HK-2 (cell line): ENCODE measurements at regions not wholly inside any gene's neighbourhood (a gene's known extent, or its start where the extent isn't known, plus 50 kb on each side); places are given as distances from the start of the nearest gene placed in this dataset.
A peak's percentile ranks its signal among the peaks of the same experiment; 100 is the strongest.

Experiments used
- DNase-seq: peaks from one replicate; pipeline ENCODE4 v3.0.0-alpha.2; 2018; ENCODE audit not compliant: unreplicated experiment

DNA sequence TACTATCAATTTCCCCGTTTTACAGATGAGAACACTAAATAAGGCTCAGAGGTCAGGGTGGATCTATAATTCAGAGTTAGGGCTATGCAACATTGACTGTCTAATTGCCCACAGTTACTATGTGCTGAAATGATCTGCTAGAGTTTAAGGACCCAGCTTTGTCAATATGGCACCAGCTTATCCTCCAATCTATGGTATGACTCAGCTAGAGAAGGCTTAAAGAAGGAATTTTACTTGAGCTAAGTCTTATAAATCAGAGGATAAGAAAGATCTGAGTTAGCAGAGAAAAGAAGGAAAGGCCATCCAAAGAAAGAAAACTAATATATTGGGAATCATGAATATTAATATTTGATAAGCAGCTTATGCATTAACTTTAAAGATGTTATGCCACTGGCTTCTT is 78.1 kb downstream of the ASB9 start:
- DNase-seq = no peak

- no peak for DNase-seq
Observed at GRCh38 chrX:15188039-15188438, 81.8 kb downstream of the ASB9 start.

- no peak for DNase-seq
Observed at GRCh38 chrX:15177316-15177715, 92.6 kb downstream of the ASB9 start.

DNA sequence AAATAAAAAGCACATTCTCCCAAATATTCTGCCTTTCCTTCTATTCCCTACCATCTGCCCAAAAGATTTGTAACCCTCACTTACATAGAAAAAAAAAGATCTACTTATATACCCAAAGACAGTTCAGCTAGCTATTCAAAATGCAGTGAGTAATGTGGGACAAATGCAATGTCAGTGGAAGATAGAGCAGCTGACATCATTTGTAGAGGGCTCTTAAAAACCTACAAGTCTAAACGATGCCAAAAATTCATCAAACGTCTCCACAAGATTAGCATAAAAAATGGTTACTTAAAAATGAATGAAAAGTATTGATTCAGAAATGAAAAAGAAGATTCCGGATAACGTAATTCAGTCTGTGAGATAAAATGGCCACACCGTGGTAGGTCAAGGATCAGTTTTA is 96.5 kb downstream of the ASB9 start:
- no peak for DNase-seq

DNA sequence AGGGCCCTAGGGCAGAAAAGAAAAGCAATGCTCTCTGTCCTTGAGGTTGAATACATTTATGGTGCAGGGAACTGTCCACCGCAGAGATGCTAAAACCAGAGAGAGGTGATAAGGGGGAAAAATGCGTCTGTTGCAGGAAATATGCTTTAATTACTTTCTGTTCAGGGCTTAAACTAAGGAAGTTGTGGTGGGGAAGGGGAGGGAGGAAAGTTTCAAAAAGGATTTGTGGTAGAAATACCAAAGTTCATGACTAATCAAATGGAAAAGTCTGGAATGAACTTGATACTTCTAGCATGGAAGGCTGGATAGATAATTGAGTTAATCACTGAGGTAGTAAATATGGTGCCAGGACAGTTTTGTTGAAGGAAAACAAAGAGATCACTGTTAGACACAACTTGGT is 99.0 kb downstream of the ASB9 start:
- DNase-seq = no peak

- DNase-seq = no peak
Observed at GRCh38 chrX:15167826-15168225, 102.1 kb downstream of the ASB9 start.

DNA sequence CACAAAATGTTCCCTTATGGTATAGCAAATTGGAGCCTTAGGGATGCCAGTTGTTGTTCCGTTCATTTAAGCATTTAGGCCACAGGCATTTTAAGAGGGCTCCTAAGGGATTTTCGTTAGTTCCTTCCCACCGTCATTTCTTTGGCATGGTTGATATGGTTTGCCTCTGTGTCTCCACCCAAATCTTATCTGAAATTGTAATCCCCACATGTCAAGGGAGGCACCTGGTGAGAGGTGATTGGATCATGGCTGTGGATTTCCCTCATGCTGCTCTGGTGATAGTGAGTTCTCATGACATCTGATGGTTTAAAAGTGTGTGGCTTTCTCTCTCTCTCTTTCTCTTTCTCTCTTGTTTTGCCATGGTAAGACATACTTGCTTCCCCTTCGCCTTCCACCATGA is 104.1 kb downstream of the ASB9 start:
- no peak for DNase-seq

- no peak for DNase-seq
Observed at GRCh38 chrX:15163131-15163530, 106.8 kb downstream of the ASB9 start.

DNA sequence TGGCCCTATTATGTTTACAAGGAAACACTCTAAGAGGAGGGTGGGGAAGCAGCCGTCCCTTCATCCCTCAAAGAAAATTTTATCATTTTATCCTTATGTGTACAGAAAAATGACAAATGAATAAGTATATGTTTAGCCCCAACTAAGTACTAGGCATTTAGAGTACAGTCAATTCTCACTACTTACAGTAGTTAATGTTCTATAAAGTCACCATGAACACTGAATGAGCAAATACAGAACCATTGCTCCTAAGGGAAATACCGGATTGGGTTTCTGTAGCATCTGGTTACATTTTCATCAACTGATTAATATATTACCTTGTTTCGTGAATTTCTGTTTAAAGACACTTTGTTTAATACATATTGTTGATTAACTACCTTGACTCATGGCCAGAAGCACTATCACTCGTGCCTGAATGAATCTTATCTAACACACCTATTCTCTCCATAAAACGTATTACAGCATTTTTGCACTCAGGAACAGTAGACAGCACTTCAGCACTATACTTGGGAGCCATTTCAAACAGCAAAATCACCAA is 109.3 kb downstream of the ASB9 start:
- DNase-seq = no peak

DNA sequence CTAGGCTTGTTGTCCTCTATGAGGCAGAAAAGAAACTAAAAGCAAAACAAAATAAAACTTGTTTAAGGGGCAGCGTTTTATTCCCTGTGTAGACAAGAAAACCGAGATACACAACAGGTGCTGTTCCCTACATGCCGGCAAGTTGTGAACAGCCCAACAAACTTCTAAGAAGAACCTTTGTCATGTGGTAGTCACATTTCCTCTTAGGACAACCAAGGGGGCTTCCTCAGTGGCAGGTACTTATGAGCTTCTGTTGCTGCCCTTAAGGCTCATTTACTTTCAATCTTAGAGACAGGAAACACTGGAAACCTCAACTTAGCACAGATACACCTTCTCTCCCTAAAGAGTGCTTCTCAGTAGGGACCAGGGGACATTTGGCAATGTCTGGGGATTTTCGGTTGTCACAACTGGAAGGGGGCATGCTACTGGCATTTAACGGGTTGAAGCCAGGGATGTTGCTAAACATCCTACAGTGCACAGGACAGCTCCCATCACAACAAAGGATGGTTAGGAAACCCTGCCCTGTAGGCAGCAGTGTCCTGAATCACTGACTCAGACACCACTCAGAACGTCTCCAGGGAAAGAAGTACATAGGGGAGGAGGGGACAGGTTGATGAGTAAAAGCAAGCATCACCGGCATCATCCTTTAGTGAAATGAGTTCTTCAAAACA is 111.0 kb downstream of the ASB9 start:
- DNase-seq = no peak

- DNase-seq = no peak
Observed at GRCh38 chrX:15158350-15158735, 111.5 kb downstream of the ASB9 start.

- no peak for DNase-seq
Observed at GRCh38 chrX:15157624-15158023, 112.3 kb downstream of the ASB9 start.

- no peak for DNase-seq
Observed at GRCh38 chrX:15151267-15152186, 118.4 kb downstream of the ASB9 start.

DNA sequence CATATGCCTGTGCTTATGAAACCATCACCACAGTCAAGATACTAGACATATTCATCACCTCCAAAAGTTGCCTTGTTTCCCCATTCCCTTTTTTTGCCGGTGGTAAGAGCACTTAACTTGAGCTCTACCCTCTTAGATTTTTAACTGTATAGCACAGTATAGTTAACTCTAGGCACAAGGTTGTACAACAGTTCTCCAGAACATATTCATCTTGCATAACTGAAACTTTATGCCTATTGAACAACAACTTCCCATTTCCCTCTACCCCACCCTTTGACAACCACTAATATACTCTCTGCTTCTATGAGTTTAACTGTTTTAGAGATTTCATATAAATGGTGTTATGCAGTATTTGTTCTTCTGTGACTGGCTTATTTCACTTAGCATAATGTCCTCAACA is 119.3 kb downstream of the ASB9 start:
- no peak for DNase-seq

DNA sequence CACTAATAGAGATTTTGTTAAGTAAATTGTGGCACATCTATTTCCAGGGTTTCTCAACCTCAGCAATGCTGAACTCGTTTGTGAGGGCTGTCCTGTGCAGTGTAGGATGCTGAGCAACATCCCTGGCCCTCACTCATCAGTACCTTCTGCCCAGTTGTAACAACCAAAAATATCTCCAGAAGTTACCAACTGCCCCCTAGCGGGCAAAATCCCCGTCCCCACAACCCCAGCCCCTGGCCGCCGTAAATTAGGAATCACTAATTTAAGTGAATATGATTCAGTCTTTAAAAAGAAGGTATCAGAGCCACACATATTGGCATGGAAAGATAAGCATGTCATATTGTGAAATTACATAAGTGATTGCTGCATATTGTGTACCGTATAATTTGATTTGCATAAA is 123.4 kb downstream of the ASB9 start:
- no peak for DNase-seq

DNA sequence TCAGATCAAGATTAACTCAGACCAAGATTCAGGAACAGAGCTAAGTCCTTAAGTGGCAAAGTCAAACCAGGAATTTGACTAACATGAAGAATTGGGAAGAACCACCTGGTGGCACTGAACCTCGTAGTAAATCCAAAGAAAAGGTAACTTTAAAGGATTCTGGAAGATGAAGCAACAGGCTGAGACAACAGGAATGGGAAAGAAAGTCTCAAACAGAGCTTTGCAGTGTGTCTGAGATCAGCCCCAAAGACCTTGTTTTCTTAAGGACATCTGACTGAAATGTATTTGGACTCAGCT is 126.1 kb downstream of the ASB9 start:
- DNase-seq = no peak

- DNase-seq = peak; percentile 27
Observed at GRCh38 chrX:15143050-15143824, 126.6 kb downstream of the ASB9 start.

GRCh38 chrX:15142084-15142715 is 127.7 kb downstream of the ASB9 start:
- DNase-seq = no peak

DNA sequence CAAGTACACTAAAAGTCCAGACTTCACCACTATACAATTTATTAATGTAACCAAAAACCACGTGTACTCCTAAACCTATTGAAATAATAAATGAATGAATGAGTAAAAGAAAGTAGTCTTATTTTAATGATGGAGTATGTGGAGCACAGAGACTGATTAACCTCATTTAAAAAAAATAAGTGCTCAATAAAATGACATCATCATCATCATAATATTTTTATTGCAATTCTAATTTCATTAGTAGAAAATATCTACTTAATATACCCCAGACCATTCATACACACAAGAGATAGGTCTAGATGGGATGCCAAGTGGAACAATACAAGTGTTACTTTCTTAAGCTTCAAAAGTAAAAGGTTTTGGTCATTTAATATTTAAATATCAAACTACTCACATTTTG is 133.1 kb downstream of the ASB9 start:
- DNase-seq = no peak

- DNase-seq = no peak
Observed at GRCh38 chrX:15129412-15129811, 140.5 kb downstream of the ASB9 start.

- DNase-seq = no peak
Observed at GRCh38 chrX:15128861-15129260, 141.0 kb downstream of the ASB9 start.

DNA sequence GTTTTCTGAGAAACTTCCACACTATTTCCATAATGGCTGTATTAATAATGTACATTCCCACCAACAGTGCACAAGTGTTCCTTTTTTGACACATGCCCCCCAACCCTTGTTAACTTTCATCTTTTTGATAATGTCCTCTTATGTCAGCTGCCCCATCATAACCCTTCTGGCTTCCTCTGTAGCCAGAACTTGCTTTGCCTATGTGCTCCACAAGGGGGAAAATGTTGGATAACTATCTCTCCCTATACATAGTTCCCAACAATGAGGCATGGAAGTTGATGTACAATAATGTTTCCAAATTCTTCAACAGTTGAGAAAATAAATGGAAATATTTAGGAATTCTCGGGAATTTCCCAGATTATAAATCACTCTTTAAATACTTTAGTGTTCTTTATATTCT is 142.9 kb downstream of the ASB9 start:
- no peak for DNase-seq
